OCI-LY3 (cell line): ENCODE measurements at regions not wholly inside any gene's neighbourhood (a gene's known extent, or its start where the extent isn't known, plus 50 kb on each side); places are given as distances from the start of the nearest gene placed in this dataset.

Source experiments
- EZH2phosphoT487 ChIP-seq: fragments of 200-600 bp; shearing (Covaris generic); IDR thresholded peaks from 2 replicates; pipeline ENCODE4 v1.6.1; 2018; ENCODE audit warnings: antibody characterized with exemption, mixed run types, low read depth
- TF ChIP-seq, protein P1 (sequence below): fragments of 200-600, 300-600 bp; sonication (generic); IDR thresholded peaks from 2 replicates; pipeline ENCODE4 v1.5.1; 2014; ENCODE audit warnings: antibody characterized with exemption, low read length, low read depth

DNA sequence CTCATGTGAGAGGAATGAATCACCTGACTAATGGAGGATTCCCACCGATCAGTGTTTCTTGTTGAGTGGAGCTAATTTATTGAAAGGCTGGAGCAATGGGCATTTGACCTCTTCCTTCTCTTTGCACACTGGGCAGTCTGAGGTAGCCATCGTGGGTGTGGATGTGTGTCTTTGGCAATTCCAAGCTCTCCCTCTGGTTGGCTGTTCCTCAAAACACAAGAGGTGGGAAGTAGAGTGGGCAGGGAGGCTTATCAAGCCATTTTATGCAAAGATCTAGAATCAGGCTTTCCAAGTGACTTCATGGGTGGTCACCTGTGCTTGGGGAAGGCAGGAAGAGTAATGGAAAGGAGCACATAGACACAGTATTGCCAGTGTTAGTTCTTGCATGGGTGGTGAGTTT is 154.8 kb downstream of the INSIG2 start:
- TF ChIP-seq, protein P1, sequence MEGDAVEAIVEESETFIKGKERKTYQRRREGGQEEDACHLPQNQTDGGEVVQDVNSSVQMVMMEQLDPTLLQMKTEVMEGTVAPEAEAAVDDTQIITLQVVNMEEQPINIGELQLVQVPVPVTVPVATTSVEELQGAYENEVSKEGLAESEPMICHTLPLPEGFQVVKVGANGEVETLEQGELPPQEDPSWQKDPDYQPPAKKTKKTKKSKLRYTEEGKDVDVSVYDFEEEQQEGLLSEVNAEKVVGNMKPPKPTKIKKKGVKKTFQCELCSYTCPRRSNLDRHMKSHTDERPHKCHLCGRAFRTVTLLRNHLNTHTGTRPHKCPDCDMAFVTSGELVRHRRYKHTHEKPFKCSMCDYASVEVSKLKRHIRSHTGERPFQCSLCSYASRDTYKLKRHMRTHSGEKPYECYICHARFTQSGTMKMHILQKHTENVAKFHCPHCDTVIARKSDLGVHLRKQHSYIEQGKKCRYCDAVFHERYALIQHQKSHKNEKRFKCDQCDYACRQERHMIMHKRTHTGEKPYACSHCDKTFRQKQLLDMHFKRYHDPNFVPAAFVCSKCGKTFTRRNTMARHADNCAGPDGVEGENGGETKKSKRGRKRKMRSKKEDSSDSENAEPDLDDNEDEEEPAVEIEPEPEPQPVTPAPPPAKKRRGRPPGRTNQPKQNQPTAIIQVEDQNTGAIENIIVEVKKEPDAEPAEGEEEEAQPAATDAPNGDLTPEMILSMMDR = no peak
- no peak for TF ChIP-seq EZH2phosphoT487
